ENCODE measurements at regions not wholly inside any gene's neighbourhood (a gene's known extent, or its start where the extent isn't known, plus 50 kb on each side); places are given as distances from the start of the nearest gene placed in this dataset.

- TF ChIP-seq CTCF (IDR thresholded peaks at IDR 0.05): no peak
- Histone ChIP-seq H3K36me3 (no peaks in the 10 kb centered on the region), H3K4me1 (peaks cover 17 to 26% of the 10 kb centered on the region in 2 donors), H3K9me3 (no peaks in the 10 kb centered on the region), H3K27me3 (no peaks in the 10 kb centered on the region), H3K27ac (peak overlapping the region in 2 of 3 donors; percentile 29 to 41), H3K4me3 (replicated peaks in 1 of 3) (no peak overlapping the region)
- DNase-seq: peak; percentile 9 to 21
- intact Hi-C loops (cut with DNase I): no loop called here
- WGBS, 2 donors: 22 to 40% methylated on average over 9 of the region's 9 CpGs
Measured at GRCh38 chr11:123362941-123363340, 67.1 kb upstream of the GRAMD1B start.

GRCh38 chr11:123362186-123362585, 67.9 kb upstream of the GRAMD1B start:
- Histone ChIP-seq H3K9me3 (no peaks in the 10 kb centered on the region), H3K4me1 (peaks cover 17 to 26% of the 10 kb centered on the region in 2 donors), H3K27me3 (no peaks in the 10 kb centered on the region), H3K36me3 (no peaks in the 10 kb centered on the region), H3K27ac (no peak overlapping the region), H3K4me3 (replicated peaks in 1 of 3) (no peak overlapping the region)
- no peak for TF ChIP-seq POLR2A (IDR thresholded peaks at IDR 0.05)
- TF ChIP-seq CTCF (IDR thresholded peaks at IDR 0.05): no peak
- DNase-seq: no peak
- intact Hi-C loops (cut with DNase I): no loop called here

DNA sequence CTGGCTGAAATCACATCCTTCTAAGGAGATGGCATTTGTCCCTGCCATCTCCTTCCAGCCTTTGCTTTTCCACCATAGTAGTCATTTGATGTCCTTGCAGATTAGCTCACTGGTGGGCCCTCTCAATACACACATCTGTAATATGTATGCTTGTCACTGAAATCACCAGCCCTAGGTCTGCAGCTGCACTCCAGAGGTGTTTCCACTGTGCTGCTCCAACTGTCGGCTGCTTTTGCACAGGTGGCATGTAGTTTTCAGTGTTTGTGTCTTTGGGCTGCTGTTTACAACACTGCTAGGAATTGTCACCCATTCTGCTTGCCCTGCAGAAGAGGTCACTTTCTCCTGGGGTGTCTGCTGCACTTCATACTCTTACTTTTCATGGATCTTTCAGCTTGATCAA, 69.0 kb upstream of the GRAMD1B start:
- TF ChIP-seq CTCF (IDR thresholded peaks at IDR 0.05) (no peak), POLR2A (IDR thresholded peaks at IDR 0.05) (no peak)
- 89 to 100% methylated on average over 1 of the region's 1 CpG for WGBS, 2 donors
- Histone ChIP-seq H3K4me1 (peaks cover 17 to 26% of the 10 kb centered on the region in 2 donors), H3K27me3 (no peaks in the 10 kb centered on the region), H3K9me3 (no peaks in the 10 kb centered on the region), H3K4me3 (replicated peaks in 1 of 3) (no peak overlapping the region), H3K27ac (no peak overlapping the region), H3K36me3 (no peaks in the 10 kb centered on the region)
- no peak for DNase-seq
- intact Hi-C loops (cut with DNase I): no loop called here

- intact Hi-C loops (cut with DNase I): no loop called here
Measured at GRCh38 chr11:123360267-123360936, 69.7 kb upstream of the GRAMD1B start.

More at GRCh38 chr11:123360267-123360936, 69.7 kb upstream of the GRAMD1B start:
- Histone ChIP-seq H3K9me3 (no peaks in the 10 kb centered on the region), H3K4me3 (replicated peaks in 1 of 3) (no peak overlapping the region), H3K4me1 (peaks cover 17 to 26% of the 10 kb centered on the region in 2 donors), H3K36me3 (no peaks in the 10 kb centered on the region), H3K27me3 (no peaks in the 10 kb centered on the region), H3K27ac (no peak overlapping the region)
- no peak for TF ChIP-seq CTCF (IDR thresholded peaks at IDR 0.05)
- TF ChIP-seq POLR2A (IDR thresholded peaks at IDR 0.05): no peak
- DNase-seq: no peak
- WGBS, 2 donors: 96 to 97% methylated on average over 10 of the region's 10 CpGs

Measured in thyroid gland (tissue), 4 donors.